GM23248 (cell line): ENCODE measurements at regions not wholly inside any gene's neighbourhood (a gene's known extent, or its start where the extent isn't known, plus 50 kb on each side); places are given as distances from the start of the nearest gene placed in this dataset.

Source experiments
- DNase-seq: peaks from one replicate; pipeline ENCODE4 v3.0.0-alpha.2; 2015
- H2AFZ ChIP-seq: fragments of 200-600 bp; sonication (generic); 2 replicates; pipeline ENCODE4 v1.6.1; 2016; ENCODE audit warnings: antibody characterized with exemption
- H3F3A ChIP-seq: fragments of 200-600 bp; sonication (generic); 2 replicates; pipeline ENCODE4 v1.6.1; 2016; ENCODE audit warnings: mild to moderate bottlenecking, antibody characterized with exemption, mixed run types; ENCODE audit not compliant: insufficient read depth
- H3K27ac ChIP-seq: fragments of 200-600 bp; sonication (generic); 2 replicates; pipeline ENCODE4 v1.5.1; 2016; ENCODE audit warnings: mild to moderate bottlenecking
- H3K27me3 ChIP-seq: fragments of 200-600 bp; sonication (generic); replicated peaks from 2 replicates; pipeline ENCODE4 v1.6.1; 2016; ENCODE audit warnings: mild to moderate bottlenecking; ENCODE audit not compliant: insufficient read depth
- H3K36me3 ChIP-seq: fragments of 200-600 bp; sonication (generic); 2 replicates; pipeline ENCODE4 v1.6.1; 2016; ENCODE audit warnings: low read depth, mild to moderate bottlenecking
- H3K4me1 ChIP-seq: fragments of 200-600 bp; sonication (generic); 2 replicates; pipeline ENCODE4 v1.6.1; 2016; ENCODE audit warnings: mild to moderate bottlenecking; ENCODE audit not compliant: insufficient read depth
- H3K4me2 ChIP-seq: fragments of 200-600 bp; sonication (generic); one replicate; pipeline ENCODE4 v1.6.1; 2016; ENCODE audit warnings: mild to moderate bottlenecking; ENCODE audit not compliant: unreplicated experiment
- H3K4me3 ChIP-seq: fragments of 200-600 bp; sonication (generic); 2 replicates; pipeline ENCODE4 v1.5.1; 2016; ENCODE audit warnings: mild to moderate bottlenecking
- H3K79me2 ChIP-seq: fragments of 200-600 bp; sonication (generic); 2 replicates; pipeline ENCODE4 v1.6.1; 2016; ENCODE audit warnings: mild to moderate bottlenecking; ENCODE audit not compliant: insufficient read depth
- H3K9ac ChIP-seq: fragments of 200-600 bp; sonication (generic); 2 replicates; pipeline ENCODE4 v1.6.1; 2016; ENCODE audit warnings: mild to moderate bottlenecking
- H3K9me2 ChIP-seq: fragments of 200-600 bp; sonication (generic); 2 replicates; pipeline ENCODE4 v1.6.1; 2016; ENCODE audit warnings: mixed run types, mild to moderate bottlenecking, moderate library complexity; ENCODE audit not compliant: insufficient read depth
- H3K9me3 ChIP-seq: fragments of 200-600 bp; sonication (generic); one replicate; pipeline ENCODE4 v1.6.1; 2017; ENCODE audit warnings: low read depth
- H4K20me1 ChIP-seq: fragments of 200-600 bp; sonication (generic); 2 replicates; pipeline ENCODE4 v1.6.0; 2016; ENCODE audit not compliant: insufficient read depth
- EZH2 ChIP-seq: fragments of 200-600 bp; sonication (generic); IDR thresholded peaks from 2 replicates; pipeline ENCODE4 v1.6.1; 2018; ENCODE audit warnings: antibody characterized with exemption, mild to moderate bottlenecking; ENCODE audit not compliant: insufficient read depth, poor library complexity, severe bottlenecking
- EZH2phosphoT487 ChIP-seq: fragments of 200-600 bp; sonication (generic); IDR thresholded peaks from 2 replicates; pipeline ENCODE4 v1.6.1; 2018; ENCODE audit warnings: antibody characterized with exemption, moderate library complexity, mild to moderate bottlenecking, low read depth; ENCODE audit not compliant: insufficient read depth
- WGBS, 2 experiments: methylation state at CpG; one replicate each; pipeline ENCODE4 v1.1.6; 2015 to 2017; ENCODE audit warnings: low lambda C conversion rate in 2 of 2, low coverage in 1 of 2; ENCODE audit errors: missing lambda C conversion rate in 2 of 2; 5-methylcytosine and 5-hydroxymethylcytosine counted together
- in situ Hi-C: fragments of 300-500 bp; cut with MboI; formaldehyde crosslinking; loops from 2 replicates; pipeline ENCODE4 v1.15.0; 2020

- in situ Hi-C loops, result no loop called here
- no peak for DNase-seq
- no peaks in the 10 kb centered on the region for H3F3A ChIP-seq
- no peaks in the 10 kb centered on the region for H3K9me3 ChIP-seq
- H3K27ac ChIP-seq, result no peak overlapping the region
- H3K79me2 ChIP-seq, result no peaks in the 10 kb centered on the region
- no peaks in the 10 kb centered on the region for H3K36me3 ChIP-seq
- 11 to 12% methylated on average over 5 of the region's 5 CpGs for WGBS, 2 experiments
- H2AFZ ChIP-seq, result no peak overlapping the region
- no peak overlapping the region for H3K9ac ChIP-seq
- H3K4me2 ChIP-seq, result no peak overlapping the region
- H3K4me1 ChIP-seq, result 0 out of 2 replicates have a peak, but pooled peaks cover under 1% of the 10 kb centered on the region
- no peak for TF ChIP-seq EZH2
- no peak for TF ChIP-seq EZH2phosphoT487
- no peak overlapping the region for H3K4me3 ChIP-seq
- no peaks in the 10 kb centered on the region for H4K20me1 ChIP-seq
- no peaks in the 10 kb centered on the region; the same call in 1 of the 2 replicates for H3K27me3 ChIP-seq
- H3K9me2 ChIP-seq, result no peaks in the 10 kb centered on the region
Observed at GRCh38 chr2:195270466-195271039, 386.5 kb upstream of the SLC39A10 start.

GRCh38 chr2:195269220-195269619, 387.8 kb upstream of the SLC39A10 start:
- no peaks in the 10 kb centered on the region for H4K20me1 ChIP-seq
- H3K9me3 ChIP-seq, result no peaks in the 10 kb centered on the region
- H3K4me1 ChIP-seq, result no peaks in the 10 kb centered on the region
- no peaks in the 10 kb centered on the region for H3K36me3 ChIP-seq
- H2AFZ ChIP-seq, result no peak overlapping the region
- no peaks in the 10 kb centered on the region for H3K79me2 ChIP-seq
- H3K4me3 ChIP-seq, result no peak overlapping the region
- H3K9me2 ChIP-seq, result no peaks in the 10 kb centered on the region
- H3K27me3 ChIP-seq, result no peaks in the 10 kb centered on the region; the same call in 1 of the 2 replicates
- H3K4me2 ChIP-seq, result no peak overlapping the region
- no peak for TF ChIP-seq EZH2
- TF ChIP-seq EZH2phosphoT487, result no peak
- no peaks in the 10 kb centered on the region for H3F3A ChIP-seq
- in situ Hi-C loops, result no loop called here
- H3K9ac ChIP-seq, result no peak overlapping the region
- H3K27ac ChIP-seq, result no peak overlapping the region
- WGBS, 2 experiments, result 35 to 44% methylated on average over 6 of the region's 6 CpGs
- no peak for DNase-seq

GRCh38 chr2:195257979-195258378, 399.0 kb upstream of the SLC39A10 start:
- no peak overlapping the region for H3K4me2 ChIP-seq
- no peak overlapping the region for H3K4me3 ChIP-seq
- no peaks in the 10 kb centered on the region for H3K79me2 ChIP-seq
- in situ Hi-C loops, result no loop called here
- H4K20me1 ChIP-seq, result no peaks in the 10 kb centered on the region
- no peaks in the 10 kb centered on the region for H3K9me2 ChIP-seq
- WGBS, 2 experiments, result 34 to 45% methylated on average over 4 of the region's 4 CpGs
- no peak for DNase-seq
- no peaks in the 10 kb centered on the region for H3F3A ChIP-seq
- no peak for TF ChIP-seq EZH2phosphoT487
- no peak for TF ChIP-seq EZH2
- no peak overlapping the region for H3K27ac ChIP-seq
- H3K9me3 ChIP-seq, result no peaks in the 10 kb centered on the region
- no peak overlapping the region for H2AFZ ChIP-seq
- H3K36me3 ChIP-seq, result no peaks in the 10 kb centered on the region
- H3K27me3 ChIP-seq, result no peaks in the 10 kb centered on the region
- H3K4me1 ChIP-seq, result no peaks in the 10 kb centered on the region
- H3K9ac ChIP-seq, result no peak overlapping the region

- Histone ChIP-seq H3K9ac (no peak overlapping the region), H3K4me1 (no peaks in the 10 kb centered on the region), H3K79me2 (no peaks in the 10 kb centered on the region), H3K9me3 (no peaks in the 10 kb centered on the region), H3K9me2 (no peaks in the 10 kb centered on the region; the same call in 1 of the 2 replicates), H3K27me3 (no peaks in the 10 kb centered on the region), H3K36me3 (no peaks in the 10 kb centered on the region), H3K4me3 (no peak overlapping the region), H2AFZ (no peak overlapping the region), H3F3A (no peaks in the 10 kb centered on the region), H3K4me2 (no peak overlapping the region), H4K20me1 (no peaks in the 10 kb centered on the region), H3K27ac (no peak overlapping the region)
- whole genome bisulfite sequencing, 2 experiments, result 40 to 44% methylated on average over 3 of the region's 3 CpGs
- no peak for TF ChIP-seq EZH2phosphoT487
- TF ChIP-seq EZH2, result no peak
- DNase-seq, result no peak
- in situ Hi-C loops, result no loop called here
Observed at GRCh38 chr2:195252018-195252417, 405.0 kb upstream of the SLC39A10 start.

GRCh38 chr2:195251214-195251613, 405.8 kb upstream of the SLC39A10 start:
- no peak overlapping the region for H3K4me2 ChIP-seq
- H3K4me1 ChIP-seq, result no peaks in the 10 kb centered on the region
- no peak overlapping the region for H3K9ac ChIP-seq
- no peaks in the 10 kb centered on the region for H3F3A ChIP-seq
- H3K36me3 ChIP-seq, result no peaks in the 10 kb centered on the region
- in situ Hi-C loops, result no loop called here
- H2AFZ ChIP-seq, result no peak overlapping the region
- no peak for DNase-seq
- no peaks in the 10 kb centered on the region; the same call in 1 of the 2 replicates for H3K9me2 ChIP-seq
- H4K20me1 ChIP-seq, result no peaks in the 10 kb centered on the region
- no peak overlapping the region for H3K4me3 ChIP-seq
- H3K9me3 ChIP-seq, result no peaks in the 10 kb centered on the region
- no peaks in the 10 kb centered on the region for H3K79me2 ChIP-seq
- TF ChIP-seq EZH2 (no peak), EZH2phosphoT487 (no peak)
- H3K27me3 ChIP-seq, result no peaks in the 10 kb centered on the region
- H3K27ac ChIP-seq, result no peak overlapping the region
